Body of pancreas (tissue), 4 donors: ENCODE measurements at regions not wholly inside any gene's neighbourhood (a gene's known extent, or its start where the extent isn't known, plus 50 kb on each side); places are given as distances from the start of the nearest gene placed in this dataset.

ENCODE experiments used
- ATAC-seq: fragments of 150-250 bp; one replicate; pipeline ENCODE4 v1.9.1; 2016
- DNase-seq, 4 donors: peaks; one replicate each; pipeline ENCODE4 v3.0.0-alpha.2; 2019
- H3K27ac ChIP-seq, 4 donors: fragments of 200-600 bp; sonication (generic); 1 replicate in 3 of 4; 2 replicates in 1 of 4; pipeline versions ENCODE4 v1.5.1 to v1.6.1; 2016 to 2019; ENCODE audit warnings: mild to moderate bottlenecking in 1 of 4, mixed read lengths in 1 of 4, moderate library complexity in 1 of 4
- H3K27me3 ChIP-seq, 2 donors: fragments of 200-600 bp; sonication (generic); one replicate each; pipeline ENCODE4 v1.6.0; 2016; ENCODE audit warnings: mild to moderate bottlenecking in 1 of 2
- H3K36me3 ChIP-seq, 2 donors: fragments of 200-600 bp; sonication (generic); replicated peaks in 1 of 2; 2 replicates each; pipeline ENCODE4 v1.5.1; 2016; ENCODE audit warnings: low read depth in 2 of 2; ENCODE audit not compliant: insufficient read depth in 1 of 2
- H3K4me1 ChIP-seq: fragments of 200-600 bp; sonication (generic); one replicate; pipeline ENCODE4 v1.6.0; 2016
- H3K4me3 ChIP-seq, 2 donors: fragments of 200-600 bp; sonication (generic); 1 replicate in 1 of 2; 2 replicates in 1 of 2; pipeline ENCODE4 v1.5.1; 2016 to 2019
- H3K9me3 ChIP-seq, 3 donors: fragments of 200-600 bp; sonication (generic); 1 replicate in 2 of 3; 2 replicates in 1 of 3; pipeline ENCODE4 v1.5.1; 2016
- POLR2A ChIP-seq, 3 donors: fragments of 450-650 bp; IDR thresholded peaks; one replicate each; pipeline ENCODE4 v1.6.1; 2016; ENCODE audit warnings: antibody characterized with exemption in 3 of 3, mild to moderate bottlenecking in 2 of 3
- WGBS, 2 donors: methylation state at CpG; one replicate each; pipeline ENCODE4 v1.1.5; 2017; 5-methylcytosine and 5-hydroxymethylcytosine counted together
- intact Hi-C: fragments of 100-400 bp; cut with DNase I; formaldehyde crosslinking; loops from one replicate; pipeline ENCODE4 v1.15.1; 2023
- TF ChIP-seq, protein P1 (sequence below), 7 experiments: fragments of 450-650 bp in 4 of 7; fragments of 200-600 bp in 3 of 7; sonication (generic) in 3 of 7; IDR thresholded peaks; one replicate each; pipeline ENCODE4 v1.5.1; 2016 to 2019; ENCODE audit warnings: antibody characterized with exemption in 7 of 7

DNA sequence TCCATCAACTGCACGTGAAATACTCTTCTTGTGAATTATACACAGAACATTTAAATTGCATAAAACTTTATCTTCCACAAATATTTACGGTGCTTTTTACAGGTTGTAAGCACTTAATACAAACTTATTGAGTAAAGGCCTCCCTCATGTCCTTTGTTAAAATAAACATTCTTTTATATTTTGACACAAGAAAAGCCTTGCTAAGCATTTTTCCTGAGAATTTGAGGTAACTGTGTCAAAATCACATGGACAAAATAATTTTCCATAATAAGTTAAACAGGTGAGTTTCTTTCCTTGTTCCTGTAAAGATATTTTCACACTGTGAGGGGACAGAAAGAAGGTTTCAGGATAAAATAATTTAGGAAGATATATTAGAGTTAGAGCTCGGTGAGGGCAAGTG, 1317.1 kb upstream of the ZEB2 start:
- WGBS, 2 donors = 55 to 58% methylated on average over 3 of the region's 3 CpGs
- Histone ChIP-seq H3K9me3 (no peaks in the 10 kb centered on the region), H3K27me3 (no peaks in the 10 kb centered on the region), H3K27ac (no peak overlapping the region), H3K36me3 (no peaks in the 10 kb centered on the region), H3K4me3 (no peak overlapping the region), H3K4me1 (no peaks in the 10 kb centered on the region)
- intact Hi-C loops = no loop called here
- DNase-seq (no peak), ATAC-seq (no peak)
- TF ChIP-seq, protein P1, sequence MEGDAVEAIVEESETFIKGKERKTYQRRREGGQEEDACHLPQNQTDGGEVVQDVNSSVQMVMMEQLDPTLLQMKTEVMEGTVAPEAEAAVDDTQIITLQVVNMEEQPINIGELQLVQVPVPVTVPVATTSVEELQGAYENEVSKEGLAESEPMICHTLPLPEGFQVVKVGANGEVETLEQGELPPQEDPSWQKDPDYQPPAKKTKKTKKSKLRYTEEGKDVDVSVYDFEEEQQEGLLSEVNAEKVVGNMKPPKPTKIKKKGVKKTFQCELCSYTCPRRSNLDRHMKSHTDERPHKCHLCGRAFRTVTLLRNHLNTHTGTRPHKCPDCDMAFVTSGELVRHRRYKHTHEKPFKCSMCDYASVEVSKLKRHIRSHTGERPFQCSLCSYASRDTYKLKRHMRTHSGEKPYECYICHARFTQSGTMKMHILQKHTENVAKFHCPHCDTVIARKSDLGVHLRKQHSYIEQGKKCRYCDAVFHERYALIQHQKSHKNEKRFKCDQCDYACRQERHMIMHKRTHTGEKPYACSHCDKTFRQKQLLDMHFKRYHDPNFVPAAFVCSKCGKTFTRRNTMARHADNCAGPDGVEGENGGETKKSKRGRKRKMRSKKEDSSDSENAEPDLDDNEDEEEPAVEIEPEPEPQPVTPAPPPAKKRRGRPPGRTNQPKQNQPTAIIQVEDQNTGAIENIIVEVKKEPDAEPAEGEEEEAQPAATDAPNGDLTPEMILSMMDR (IDR thresholded peaks at IDR 0.05) = no peak
- TF ChIP-seq POLR2A (IDR thresholded peaks at IDR 0.05) = no peak

DNA sequence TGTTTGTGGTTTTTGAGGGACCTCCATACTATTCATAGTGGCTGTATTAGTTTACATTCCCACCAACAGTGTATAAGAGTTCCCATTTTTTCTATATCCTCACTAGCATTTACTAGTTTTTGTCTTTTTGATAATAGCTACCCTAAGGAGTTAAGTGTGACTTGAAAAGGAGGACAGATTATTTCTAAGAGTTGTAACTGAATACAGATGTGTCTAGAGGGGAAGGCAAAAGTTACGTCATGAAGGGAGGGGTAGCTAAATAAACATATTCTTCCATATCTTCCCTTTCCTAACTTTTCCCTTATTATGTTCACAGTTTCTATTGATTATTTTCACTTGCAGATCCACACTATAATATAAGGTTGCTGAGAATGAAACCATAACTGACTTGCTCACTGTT, 1315.7 kb upstream of the ZEB2 start:
- no peak for TF ChIP-seq POLR2A (IDR thresholded peaks at IDR 0.05)
- TF ChIP-seq, protein P1 (IDR thresholded peaks at IDR 0.05) = no peak
- H3K4me3 ChIP-seq = no peak overlapping the region
- DNase-seq = no peak
- no peaks in the 10 kb centered on the region for H3K9me3 ChIP-seq
- intact Hi-C loops = no loop called here
- ATAC-seq = no peak
- no peaks in the 10 kb centered on the region for H3K4me1 ChIP-seq
- H3K36me3 ChIP-seq = no peaks in the 10 kb centered on the region
- no peak overlapping the region for H3K27ac ChIP-seq
- WGBS, 2 donors = 73 to 88% methylated on average over 1 of the region's 1 CpG
- no peaks in the 10 kb centered on the region for H3K27me3 ChIP-seq

DNA sequence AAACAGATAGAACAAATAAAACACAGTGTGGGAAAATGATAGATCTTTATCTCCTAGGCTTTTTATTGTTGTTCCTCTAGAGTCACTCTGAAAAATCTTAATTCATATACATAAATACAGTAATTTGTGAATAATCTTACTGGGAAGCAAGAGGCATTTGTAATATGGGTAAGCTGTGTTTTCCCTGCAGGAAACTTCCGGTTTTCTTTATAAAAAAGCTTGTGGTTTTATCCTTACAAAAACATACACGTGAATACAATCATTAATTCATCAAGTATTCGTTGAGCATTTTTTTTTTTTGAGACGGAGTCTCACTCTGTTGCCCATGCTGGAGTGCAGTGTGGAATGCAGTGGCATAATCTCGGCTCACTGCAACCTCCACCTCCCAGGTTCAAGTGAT, 1312.8 kb upstream of the ZEB2 start:
- H3K9me3 ChIP-seq = no peaks in the 10 kb centered on the region
- no peaks in the 10 kb centered on the region for H3K27me3 ChIP-seq
- H3K4me1 ChIP-seq = no peaks in the 10 kb centered on the region
- DNase-seq (no peak), ATAC-seq (no peak)
- H3K36me3 ChIP-seq = no peaks in the 10 kb centered on the region
- intact Hi-C loops = no loop called here
- H3K27ac ChIP-seq = no peak overlapping the region
- 76 to 87% methylated on average over 5 of the region's 5 CpGs for WGBS, 2 donors
- no peak overlapping the region for H3K4me3 ChIP-seq
- TF ChIP-seq, protein P1 (IDR thresholded peaks at IDR 0.05) = no peak
- no peak for TF ChIP-seq POLR2A (IDR thresholded peaks at IDR 0.05)

DNA sequence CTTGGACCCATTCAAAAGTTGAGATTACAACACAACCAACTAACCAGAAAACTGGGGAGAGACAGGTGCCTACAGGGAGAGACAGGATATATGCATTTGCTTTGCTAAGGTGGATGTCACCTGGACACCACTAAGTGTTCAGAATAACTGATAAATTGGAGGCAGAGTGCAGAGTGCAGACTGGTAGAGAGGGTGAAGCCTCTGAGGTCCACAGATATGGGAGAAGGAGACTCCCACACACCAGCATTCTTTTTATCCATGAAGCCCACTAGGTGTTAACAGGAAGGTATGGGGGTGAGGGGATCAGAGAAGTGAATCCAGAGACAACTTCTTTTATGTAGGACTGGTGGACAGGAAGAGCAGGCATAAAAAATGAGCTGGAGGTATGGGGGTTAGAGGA, 1310.0 kb upstream of the ZEB2 start:
- Histone ChIP-seq H3K36me3 (no peaks in the 10 kb centered on the region), H3K4me1 (no peaks in the 10 kb centered on the region), H3K27ac (no peak overlapping the region), H3K27me3 (no peaks in the 10 kb centered on the region), H3K4me3 (no peak overlapping the region), H3K9me3 (no peaks in the 10 kb centered on the region)
- intact Hi-C loops = no loop called here
- ATAC-seq (no peak), DNase-seq (no peak)
- TF ChIP-seq, protein P1 (IDR thresholded peaks at IDR 0.05) = no peak
- no peak for TF ChIP-seq POLR2A (IDR thresholded peaks at IDR 0.05)

DNA sequence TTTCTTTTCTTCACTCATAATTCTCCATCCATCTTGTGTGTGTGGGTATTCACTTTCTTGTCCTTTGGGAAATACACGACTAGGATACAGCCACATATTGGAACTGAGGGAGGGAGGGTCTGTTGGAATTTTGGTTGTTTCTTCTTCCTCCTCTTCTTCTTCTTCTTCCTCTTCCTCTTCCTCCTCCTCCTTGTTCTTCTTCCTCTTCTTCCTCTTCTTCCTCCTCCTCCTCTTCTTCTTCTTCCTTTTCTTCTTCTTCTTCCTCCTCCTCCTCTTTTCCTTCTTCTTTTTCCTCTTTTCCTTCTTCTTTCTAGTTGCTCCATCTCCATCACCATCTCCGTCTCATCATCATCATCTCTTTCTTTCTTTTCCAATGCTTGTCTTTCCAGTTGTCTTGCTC, 1307.3 kb upstream of the ZEB2 start:
- 66 to 81% methylated on average over 2 of the region's 2 CpGs for WGBS, 2 donors
- no peak for DNase-seq
- no peaks in the 10 kb centered on the region for H3K36me3 ChIP-seq
- H3K4me1 ChIP-seq = no peaks in the 10 kb centered on the region
- H3K27me3 ChIP-seq = no peaks in the 10 kb centered on the region
- intact Hi-C loops = no loop called here
- H3K9me3 ChIP-seq = no peaks in the 10 kb centered on the region
- H3K27ac ChIP-seq = no peak overlapping the region
- H3K4me3 ChIP-seq = no peak overlapping the region
- ATAC-seq = no peak
- TF ChIP-seq, protein P1 (IDR thresholded peaks at IDR 0.05) = no peak
- TF ChIP-seq POLR2A (IDR thresholded peaks at IDR 0.05) = no peak
